GM12873 (cell line): ENCODE measurements at regions not wholly inside any gene's neighbourhood (a gene's known extent, or its start where the extent isn't known, plus 50 kb on each side); places are given as distances from the start of the nearest gene placed in this dataset.

ENCODE experiments used
- TF ChIP-seq, protein P1 (sequence below): IDR thresholded peaks from 2 replicates; pipeline ENCODE4 v1.5.1; 2012; ENCODE audit warnings: low read depth, mild to moderate bottlenecking, moderate library complexity, low read length, control low read depth; ENCODE audit not compliant: insufficient read depth; ENCODE audit errors: missing control alignments

GRCh38 chr2:220705678-220706077 is 866.4 kb downstream of the EPHA4 start:
- TF ChIP-seq, protein P1, sequence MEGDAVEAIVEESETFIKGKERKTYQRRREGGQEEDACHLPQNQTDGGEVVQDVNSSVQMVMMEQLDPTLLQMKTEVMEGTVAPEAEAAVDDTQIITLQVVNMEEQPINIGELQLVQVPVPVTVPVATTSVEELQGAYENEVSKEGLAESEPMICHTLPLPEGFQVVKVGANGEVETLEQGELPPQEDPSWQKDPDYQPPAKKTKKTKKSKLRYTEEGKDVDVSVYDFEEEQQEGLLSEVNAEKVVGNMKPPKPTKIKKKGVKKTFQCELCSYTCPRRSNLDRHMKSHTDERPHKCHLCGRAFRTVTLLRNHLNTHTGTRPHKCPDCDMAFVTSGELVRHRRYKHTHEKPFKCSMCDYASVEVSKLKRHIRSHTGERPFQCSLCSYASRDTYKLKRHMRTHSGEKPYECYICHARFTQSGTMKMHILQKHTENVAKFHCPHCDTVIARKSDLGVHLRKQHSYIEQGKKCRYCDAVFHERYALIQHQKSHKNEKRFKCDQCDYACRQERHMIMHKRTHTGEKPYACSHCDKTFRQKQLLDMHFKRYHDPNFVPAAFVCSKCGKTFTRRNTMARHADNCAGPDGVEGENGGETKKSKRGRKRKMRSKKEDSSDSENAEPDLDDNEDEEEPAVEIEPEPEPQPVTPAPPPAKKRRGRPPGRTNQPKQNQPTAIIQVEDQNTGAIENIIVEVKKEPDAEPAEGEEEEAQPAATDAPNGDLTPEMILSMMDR, result no peak

DNA sequence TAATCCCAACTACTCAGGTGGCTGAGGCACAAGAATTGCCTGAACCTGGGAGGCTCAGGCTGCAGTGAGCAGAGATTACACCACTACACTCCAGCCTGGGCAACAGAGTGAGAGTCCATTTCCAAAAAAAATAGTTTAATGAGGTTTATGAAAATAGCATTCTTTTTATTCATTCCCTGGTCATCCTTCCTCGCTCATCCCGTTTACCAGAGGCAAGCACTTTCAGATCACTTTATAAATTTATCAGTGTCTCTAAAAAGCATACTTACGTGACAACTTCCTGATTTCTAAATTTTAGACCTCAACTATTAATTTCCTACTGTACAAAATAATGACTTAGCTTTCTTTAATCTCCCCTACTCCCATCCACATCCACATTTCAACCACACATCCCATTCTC is 864.8 kb downstream of the EPHA4 start:
- TF ChIP-seq, protein P1, result no peak

DNA sequence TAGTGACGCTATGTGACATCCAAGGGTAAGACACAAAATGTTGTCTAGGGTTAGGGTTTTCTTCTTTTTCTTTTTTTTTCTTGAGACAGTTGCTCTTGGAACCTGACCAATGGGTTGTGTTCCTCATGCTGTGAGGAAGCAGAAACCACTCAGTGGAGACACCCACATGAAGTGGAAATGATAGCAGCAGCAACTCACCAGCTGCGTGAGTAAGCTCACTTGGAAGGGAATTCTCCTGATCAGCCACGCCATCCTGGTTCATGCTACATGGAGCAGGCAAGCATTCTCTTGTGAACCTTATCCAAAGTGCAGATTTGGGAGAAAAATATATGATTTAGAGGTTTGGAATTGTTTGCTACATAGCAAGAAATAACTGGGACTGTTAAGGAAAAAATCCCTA is 863.7 kb downstream of the EPHA4 start:
- TF ChIP-seq, protein P1, result no peak

DNA sequence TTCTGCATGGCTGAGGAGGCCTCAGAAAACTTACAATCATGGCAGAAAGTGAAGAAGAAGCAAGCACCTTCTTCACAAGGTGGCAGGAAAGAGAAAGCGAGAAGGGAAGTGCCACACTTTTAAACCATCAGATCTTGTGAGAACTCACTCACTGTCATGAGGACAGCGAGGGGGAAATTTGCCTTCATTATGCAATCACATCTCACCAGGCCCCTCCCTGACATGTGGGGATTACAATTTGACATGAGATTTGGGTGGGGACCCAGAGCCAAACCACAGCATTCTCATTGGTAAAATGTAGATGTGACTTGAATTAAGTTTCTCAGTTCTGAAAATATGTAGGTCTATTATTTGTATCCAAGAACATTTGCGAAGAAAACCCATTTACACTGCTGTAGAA is 854.8 kb downstream of the EPHA4 start:
- TF ChIP-seq, protein P1, result no peak

GRCh38 chr2:220736778-220737177 is 835.3 kb downstream of the EPHA4 start:
- TF ChIP-seq, protein P1, result no peak

DNA sequence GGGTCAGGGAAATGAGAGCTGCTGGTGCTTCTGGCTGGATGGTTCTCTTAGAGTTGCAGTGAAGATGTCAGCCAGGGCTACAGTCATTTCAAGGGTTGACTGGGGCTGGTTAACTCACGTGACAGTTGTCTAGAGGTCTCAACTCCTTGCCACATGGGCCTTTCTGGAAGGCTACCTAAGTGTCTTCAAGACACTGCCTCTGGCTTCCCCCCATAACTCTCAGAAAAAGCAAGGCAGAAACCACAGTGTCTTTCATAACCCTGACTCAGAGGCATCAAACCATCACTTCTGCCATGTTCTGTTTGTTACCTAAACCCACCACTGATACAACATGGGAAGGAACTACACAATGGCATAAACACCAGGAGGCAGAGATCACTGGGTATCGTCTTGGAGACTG is 828.9 kb downstream of the EPHA4 start:
- TF ChIP-seq, protein P1, result no peak

- TF ChIP-seq, protein P1, result no peak
Observed at GRCh38 chr2:220744861-220745260, 827.2 kb downstream of the EPHA4 start.
